PFSK-1 (cell line): ENCODE measurements at regions not wholly inside any gene's neighbourhood (a gene's known extent, or its start where the extent isn't known, plus 50 kb on each side); places are given as distances from the start of the nearest gene placed in this dataset.

Source experiments
- FOXP2 ChIP-seq: optimal IDR thresholded peaks from 2 replicates; pipeline ENCODE3; 2011; ENCODE audit warnings: borderline replicate concordance, control low read depth, inconsistent platforms; ENCODE audit not compliant: insufficient read depth; ENCODE audit errors: extremely low read length, extremely low read depth
- POLR2AphosphoS5 ChIP-seq: IDR thresholded peaks from 2 replicates; pipeline ENCODE4 v1.6.1; 2012; ENCODE audit warnings: low read depth, mild to moderate bottlenecking, control low read depth, low read length, moderate library complexity
- REST ChIP-seq, 2 experiments: IDR thresholded peaks; 2 replicates each; pipeline versions ENCODE4 v1.6.1 to v1.8.0; 2011 to 2012; ENCODE audit warnings: low read depth in 2 of 2, low read length in 2 of 2, control low read depth in 1 of 2, inconsistent platforms in 1 of 2, mild to moderate bottlenecking in 1 of 2, moderate library complexity in 1 of 2; ENCODE audit not compliant: insufficient read depth in 1 of 2
- SIN3A ChIP-seq: IDR thresholded peaks from 2 replicates; pipeline ENCODE4 v1.6.1; 2012; ENCODE audit warnings: mild to moderate bottlenecking, low read length, moderate library complexity, borderline replicate concordance; ENCODE audit not compliant: insufficient read depth
- TAF1 ChIP-seq: IDR thresholded peaks from 2 replicates; pipeline ENCODE4 v1.6.1; 2012; ENCODE audit warnings: low read length, control low read depth, borderline replicate concordance; ENCODE audit not compliant: insufficient read depth

- TF ChIP-seq POLR2AphosphoS5 (no peak), FOXP2 (no peak), SIN3A (no peak), REST (IDR thresholded peaks at IDR 0.05; ENCODE audit: insufficient read depth in 1 of 2, low read depth in 2 of 2, low read length in 2 of 2) (no peak), TAF1 (no peak)
Observed at GRCh38 chr1:164226977-164227376, 332.0 kb upstream of the PBX1 start.

GRCh38 chr1:164228928-164229327, 330.1 kb upstream of the PBX1 start:
- no peak for TF ChIP-seq SIN3A
- no peak for TF ChIP-seq POLR2AphosphoS5
- no peak for TF ChIP-seq TAF1
- no peak for TF ChIP-seq FOXP2
- no peak for TF ChIP-seq REST (IDR thresholded peaks at IDR 0.05; ENCODE audit: insufficient read depth in 1 of 2, low read depth in 2 of 2, low read length in 2 of 2)

- no peak for TF ChIP-seq FOXP2
- TF ChIP-seq TAF1, result no peak
- TF ChIP-seq SIN3A, result no peak
- TF ChIP-seq REST (IDR thresholded peaks at IDR 0.05; ENCODE audit: insufficient read depth in 1 of 2, low read depth in 2 of 2, low read length in 2 of 2), result no peak
- no peak for TF ChIP-seq POLR2AphosphoS5
Observed at GRCh38 chr1:164233149-164233548, 325.8 kb upstream of the PBX1 start.

- no peak for TF ChIP-seq REST (IDR thresholded peaks at IDR 0.05; ENCODE audit: insufficient read depth in 1 of 2, low read depth in 2 of 2, low read length in 2 of 2)
- no peak for TF ChIP-seq SIN3A
- no peak for TF ChIP-seq TAF1
- TF ChIP-seq POLR2AphosphoS5, result no peak
- TF ChIP-seq FOXP2, result no peak
Observed at GRCh38 chr1:164240081-164240480, 318.9 kb upstream of the PBX1 start.

GRCh38 chr1:164250365-164250764, 308.6 kb upstream of the PBX1 start:
- no peak for TF ChIP-seq SIN3A
- no peak for TF ChIP-seq TAF1
- TF ChIP-seq FOXP2, result no peak
- no peak for TF ChIP-seq POLR2AphosphoS5
- TF ChIP-seq REST (IDR thresholded peaks at IDR 0.05; ENCODE audit: insufficient read depth in 1 of 2, low read depth in 2 of 2, low read length in 2 of 2), result no peak
